Thyroid gland (tissue), 4 donors: ENCODE measurements at regions not wholly inside any gene's neighbourhood (a gene's known extent, or its start where the extent isn't known, plus 50 kb on each side); places are given as distances from the start of the nearest gene placed in this dataset.

Experiments
- POLR2A ChIP-seq, 2 donors: fragments of 450-650 bp; IDR thresholded peaks; one replicate each; pipeline ENCODE4 v1.6.1; 2017; ENCODE audit warnings: antibody characterized with exemption in 2 of 2, mild to moderate bottlenecking in 2 of 2, moderate library complexity in 1 of 2
- TF ChIP-seq, protein P1 (sequence below), 6 experiments: fragments of 200-600 bp in 3 of 6; fragments of 450-650 bp in 3 of 6; sonication (generic) in 3 of 6; IDR thresholded peaks; one replicate each; pipeline ENCODE4 v1.5.1; 2016 to 2019; ENCODE audit warnings: antibody characterized with exemption in 6 of 6, mild to moderate bottlenecking in 2 of 6, inconsistent platforms in 1 of 6, moderate library complexity in 1 of 6

DNA sequence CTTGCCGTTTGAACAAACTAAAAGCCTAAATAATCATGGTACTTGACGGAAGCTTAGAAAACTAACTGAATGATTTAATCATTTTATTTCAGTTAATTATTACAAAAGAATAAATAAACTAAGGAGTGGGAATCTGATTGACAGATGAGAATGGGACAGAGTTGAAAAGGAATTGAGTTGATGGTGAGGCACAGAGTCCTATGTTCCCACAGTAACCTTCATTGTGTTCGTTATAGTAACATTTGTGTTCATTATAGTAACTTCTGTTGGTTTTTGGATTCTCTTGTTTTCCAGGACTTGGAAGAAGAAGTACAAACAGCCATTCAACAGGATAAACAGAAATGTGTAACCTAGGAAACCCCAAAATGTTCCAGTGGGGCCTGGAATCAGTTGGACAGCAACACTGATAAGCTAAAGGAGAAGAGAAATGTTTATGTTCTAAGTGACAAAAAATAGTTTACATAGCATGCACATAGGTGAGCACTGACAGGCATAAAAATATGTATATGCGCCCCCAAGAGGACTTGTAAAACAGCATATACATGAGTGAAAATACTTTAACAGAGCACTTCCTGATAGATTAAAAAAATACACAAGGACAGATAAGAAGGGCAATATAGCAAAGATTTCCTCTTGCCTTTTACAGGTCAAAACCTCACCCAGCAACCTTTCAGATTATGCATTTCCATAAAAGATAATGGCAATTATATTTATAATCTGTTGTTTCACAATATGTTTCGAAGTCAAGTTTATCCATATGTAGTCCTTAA lies 218.6 kb upstream of the HTR2C start:
- TF ChIP-seq POLR2A (IDR thresholded peaks at IDR 0.05) = no peak
- TF ChIP-seq, protein P1, sequence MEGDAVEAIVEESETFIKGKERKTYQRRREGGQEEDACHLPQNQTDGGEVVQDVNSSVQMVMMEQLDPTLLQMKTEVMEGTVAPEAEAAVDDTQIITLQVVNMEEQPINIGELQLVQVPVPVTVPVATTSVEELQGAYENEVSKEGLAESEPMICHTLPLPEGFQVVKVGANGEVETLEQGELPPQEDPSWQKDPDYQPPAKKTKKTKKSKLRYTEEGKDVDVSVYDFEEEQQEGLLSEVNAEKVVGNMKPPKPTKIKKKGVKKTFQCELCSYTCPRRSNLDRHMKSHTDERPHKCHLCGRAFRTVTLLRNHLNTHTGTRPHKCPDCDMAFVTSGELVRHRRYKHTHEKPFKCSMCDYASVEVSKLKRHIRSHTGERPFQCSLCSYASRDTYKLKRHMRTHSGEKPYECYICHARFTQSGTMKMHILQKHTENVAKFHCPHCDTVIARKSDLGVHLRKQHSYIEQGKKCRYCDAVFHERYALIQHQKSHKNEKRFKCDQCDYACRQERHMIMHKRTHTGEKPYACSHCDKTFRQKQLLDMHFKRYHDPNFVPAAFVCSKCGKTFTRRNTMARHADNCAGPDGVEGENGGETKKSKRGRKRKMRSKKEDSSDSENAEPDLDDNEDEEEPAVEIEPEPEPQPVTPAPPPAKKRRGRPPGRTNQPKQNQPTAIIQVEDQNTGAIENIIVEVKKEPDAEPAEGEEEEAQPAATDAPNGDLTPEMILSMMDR (IDR thresholded peaks at IDR 0.05) = no peak
